ENCODE measurements at regions not wholly inside any gene's neighbourhood (a gene's known extent, or its start where the extent isn't known, plus 50 kb on each side); places are given as distances from the start of the nearest gene placed in this dataset.

- TF ChIP-seq CTCF (IDR thresholded peaks at IDR 0.05) (no peak), EP300 (IDR thresholded peaks at IDR 0.05) (no peak), POLR2A (IDR thresholded peaks at IDR 0.05) (no peak)
Measured at GRCh38 chr15:69555080-69555479, 102.5 kb downstream of the RPLP1 start.
